ENCODE measurements at regions not wholly inside any gene's neighbourhood (a gene's known extent, or its start where the extent isn't known, plus 50 kb on each side); places are given as distances from the start of the nearest gene placed in this dataset.

DNA sequence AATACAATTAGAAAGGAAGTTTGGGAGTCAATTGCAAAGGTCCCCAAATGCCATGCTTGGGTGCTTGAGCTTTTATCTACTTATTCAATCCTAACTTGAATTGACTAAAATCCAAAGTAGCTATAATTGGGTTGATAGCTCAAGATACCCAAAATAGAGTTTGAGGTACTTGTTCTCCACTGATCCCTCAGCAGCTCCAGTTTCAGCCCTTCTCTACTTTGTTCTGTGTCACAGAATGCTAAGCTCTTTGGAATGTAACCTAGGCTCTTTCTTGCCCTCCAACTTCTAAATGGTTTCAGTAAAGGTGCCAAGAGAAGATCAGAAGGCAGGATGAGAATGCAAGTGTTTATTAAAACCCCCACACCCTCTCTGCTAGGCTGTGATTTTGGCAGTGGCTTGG, 251.4 kb upstream of the CLEC14A start:
- no peak for DNase-seq (ENCODE audit: low spot score)

DNA sequence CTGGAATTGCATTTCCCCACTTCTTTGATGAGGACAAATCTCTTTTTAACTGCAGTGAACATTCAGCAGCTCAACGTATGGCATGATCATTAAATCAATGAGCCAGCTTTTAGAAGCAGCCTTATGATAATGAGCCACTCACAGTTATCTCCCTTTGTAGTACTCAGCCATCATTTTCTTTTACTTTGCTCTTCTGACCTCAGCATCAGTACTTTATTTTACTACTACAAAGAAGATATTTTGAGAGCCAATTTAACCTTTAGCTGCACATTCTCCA, 250.0 kb upstream of the CLEC14A start:
- DNase-seq (ENCODE audit: low spot score): no peak

DNA sequence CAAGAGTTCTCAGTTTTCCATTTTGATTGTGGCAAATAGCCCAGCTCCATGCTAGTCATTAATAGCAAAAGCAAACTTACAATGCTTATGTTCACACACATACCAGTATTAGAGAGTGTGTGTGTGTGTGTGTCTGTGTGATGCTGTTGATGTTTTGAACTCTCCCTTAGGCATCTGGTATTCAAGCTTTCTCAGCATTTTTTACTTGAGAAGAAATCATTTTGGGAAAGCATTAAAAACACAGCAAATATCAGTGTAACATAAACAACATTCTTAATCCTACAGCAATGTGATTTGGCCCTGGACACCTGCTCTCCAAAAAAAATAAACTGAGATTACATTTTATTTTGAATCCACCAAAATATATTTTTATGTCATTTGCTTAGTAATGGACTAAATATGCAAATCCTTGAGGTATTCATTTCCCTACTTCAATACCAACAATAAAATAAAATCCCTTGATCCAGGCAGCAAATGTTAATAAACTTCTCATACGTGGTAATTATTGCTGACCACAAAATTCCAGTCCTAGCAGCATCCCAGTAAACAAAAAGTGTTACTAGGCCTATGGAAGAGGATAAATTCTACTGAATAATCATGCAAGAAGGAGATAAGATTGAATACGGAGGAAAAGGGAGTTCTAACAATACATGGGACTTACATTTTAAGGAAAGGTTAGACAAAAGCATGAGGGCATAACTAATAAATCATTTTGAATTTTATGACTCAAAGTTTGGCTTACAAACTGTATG, 249.5 kb upstream of the CLEC14A start:
- no peak for DNase-seq (ENCODE audit: low spot score)

DNA sequence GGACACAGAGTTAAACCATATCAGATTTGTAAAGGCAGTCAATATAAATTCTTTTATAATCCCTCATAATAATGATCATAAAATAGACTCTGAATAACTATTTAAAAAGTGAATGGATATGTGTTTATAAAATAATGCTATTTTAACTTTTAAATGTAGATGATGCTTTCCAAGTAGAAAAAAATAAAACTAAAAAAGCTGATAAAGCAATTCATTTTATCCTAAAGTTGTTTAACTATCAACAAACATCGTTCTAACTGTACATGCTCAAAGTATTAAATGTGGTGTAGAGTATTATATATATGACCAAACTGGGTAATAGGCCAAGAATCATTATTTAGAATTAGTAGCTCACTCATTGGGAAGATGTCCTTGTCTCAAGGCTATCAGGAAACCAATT, 248.3 kb upstream of the CLEC14A start:
- DNase-seq (ENCODE audit: low spot score): no peak

DNA sequence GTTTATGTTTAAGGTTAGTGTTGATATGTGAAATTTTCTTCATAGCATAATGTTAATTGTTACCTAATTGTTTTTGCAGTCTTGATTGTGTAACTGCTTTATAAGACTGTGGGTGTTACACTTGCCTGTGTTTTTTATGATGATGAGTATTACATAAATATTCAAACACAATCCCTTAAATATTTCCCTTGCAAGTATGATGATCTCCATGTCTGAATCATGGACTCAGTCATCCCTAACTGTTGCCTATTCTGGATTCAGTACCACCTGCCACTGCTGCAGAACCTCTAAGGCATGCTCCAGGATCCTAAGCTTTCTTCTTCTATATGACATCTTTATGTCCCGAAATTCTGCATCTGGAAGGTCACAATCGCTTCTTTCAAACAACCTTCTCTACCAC, 246.3 kb upstream of the CLEC14A start:
- DNase-seq (ENCODE audit: low spot score): no peak

DNA sequence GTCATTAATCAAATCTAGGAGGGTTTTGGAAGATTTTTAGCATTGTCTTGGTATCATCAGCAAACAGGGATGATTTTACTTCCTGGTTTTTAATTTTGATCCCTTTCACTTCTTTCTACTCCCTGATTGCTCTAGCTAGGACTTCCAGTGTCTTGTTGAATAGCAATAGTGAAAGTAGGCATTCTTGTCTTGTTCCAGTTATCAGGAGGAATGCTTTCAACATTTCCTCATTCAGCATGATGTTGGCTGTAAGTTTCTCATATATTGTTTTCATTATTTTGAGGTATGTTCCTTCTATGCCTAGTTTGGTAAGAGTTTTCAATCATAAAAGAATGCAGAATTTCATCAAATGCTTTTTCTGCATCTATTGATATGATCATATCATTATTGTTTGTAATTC, 244.2 kb upstream of the CLEC14A start:
- DNase-seq (ENCODE audit: low spot score): no peak

DNA sequence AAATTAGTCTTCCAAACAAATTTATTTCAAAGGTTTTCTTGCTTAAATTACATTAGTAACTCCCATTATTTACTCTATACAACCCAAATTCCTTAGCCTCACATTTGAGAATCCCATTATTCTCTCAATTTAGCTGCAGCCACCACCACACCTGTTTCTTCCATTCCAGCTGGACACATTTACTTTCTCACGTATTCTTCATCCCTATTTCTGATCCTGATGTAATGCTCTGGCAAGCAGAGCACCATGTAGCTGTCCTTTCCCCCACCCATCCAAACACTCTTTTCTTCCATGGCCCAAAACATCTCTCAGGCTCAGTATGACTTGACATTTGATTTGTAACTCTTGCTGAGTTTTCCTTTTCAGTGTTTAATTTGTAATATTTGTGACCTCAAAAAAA, 240.2 kb upstream of the CLEC14A start:
- no peak for DNase-seq (ENCODE audit: low spot score)

DNA sequence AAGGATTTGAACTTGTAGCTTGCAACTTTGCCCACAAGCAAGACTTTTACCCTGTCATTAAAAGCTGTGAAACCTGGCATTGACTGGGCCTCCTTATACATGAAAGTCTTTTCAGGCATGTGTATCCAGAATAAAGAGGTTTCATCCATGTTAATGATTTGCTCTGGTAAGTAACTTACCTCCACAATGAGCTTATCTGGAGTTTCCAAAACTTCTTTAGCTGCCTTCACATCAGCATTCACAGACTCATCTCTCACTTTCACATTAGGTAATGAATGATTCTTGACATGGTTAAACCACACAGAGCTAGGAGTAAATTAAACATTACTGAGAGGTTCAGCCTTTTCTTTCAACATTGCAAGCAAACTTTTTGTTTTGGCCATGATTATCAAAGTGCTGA, 234.4 kb upstream of the CLEC14A start:
- no peak for DNase-seq (ENCODE audit: low spot score)

DNA sequence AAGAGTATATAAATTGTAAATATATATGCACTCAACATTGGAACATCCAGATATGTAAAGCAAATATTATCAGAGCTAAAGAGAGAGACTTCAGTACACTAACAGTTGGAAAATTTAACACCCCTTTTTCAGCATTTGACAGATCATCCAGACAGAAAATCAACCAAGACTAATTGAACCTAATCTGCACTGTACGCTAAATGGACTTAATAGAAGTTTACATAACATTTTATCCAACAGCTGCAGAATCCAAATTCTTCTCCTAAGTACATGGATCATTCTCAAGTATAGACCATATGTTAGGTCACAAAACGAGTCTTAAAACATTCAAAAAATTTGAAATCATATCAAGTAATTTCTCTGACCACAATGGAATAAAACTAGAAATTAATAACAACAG, 229.1 kb upstream of the CLEC14A start:
- DNase-seq (ENCODE audit: low spot score): no peak

DNA sequence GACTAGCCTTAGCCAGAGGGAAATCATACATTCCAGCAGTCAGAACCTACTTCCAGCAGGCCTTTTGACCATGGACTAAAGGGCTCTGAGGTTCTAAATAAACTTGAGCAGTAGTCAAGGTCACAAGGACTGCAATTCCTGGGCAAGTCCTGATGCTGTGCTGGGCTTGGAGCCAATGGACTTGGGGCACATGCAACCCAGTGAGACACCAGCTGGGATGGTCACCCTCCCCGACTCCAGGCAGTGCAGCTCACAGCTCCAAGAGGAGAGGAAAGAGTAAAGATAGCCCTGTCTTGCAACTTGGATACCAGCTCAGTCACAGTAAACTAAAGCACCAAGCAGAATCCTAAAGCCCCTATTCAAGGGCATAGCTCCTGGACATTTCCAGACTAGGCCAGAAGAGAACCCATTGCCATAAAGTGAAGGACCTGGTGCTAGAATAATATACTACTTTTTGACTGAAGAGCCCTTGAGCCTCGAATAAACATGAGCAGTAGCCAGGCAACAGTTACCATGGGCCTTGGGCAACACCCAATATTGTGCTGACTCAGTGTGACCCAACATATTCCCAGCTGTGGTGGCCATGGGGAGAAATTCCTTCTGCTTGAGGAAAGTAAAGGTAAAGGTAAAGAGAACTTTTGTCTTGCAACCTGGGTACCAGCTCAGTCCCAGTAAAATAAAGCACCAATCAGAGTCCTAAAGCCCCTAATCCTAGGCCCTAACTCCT, 226.2 kb upstream of the CLEC14A start:
- DNase-seq (ENCODE audit: low spot score): no peak

DNA sequence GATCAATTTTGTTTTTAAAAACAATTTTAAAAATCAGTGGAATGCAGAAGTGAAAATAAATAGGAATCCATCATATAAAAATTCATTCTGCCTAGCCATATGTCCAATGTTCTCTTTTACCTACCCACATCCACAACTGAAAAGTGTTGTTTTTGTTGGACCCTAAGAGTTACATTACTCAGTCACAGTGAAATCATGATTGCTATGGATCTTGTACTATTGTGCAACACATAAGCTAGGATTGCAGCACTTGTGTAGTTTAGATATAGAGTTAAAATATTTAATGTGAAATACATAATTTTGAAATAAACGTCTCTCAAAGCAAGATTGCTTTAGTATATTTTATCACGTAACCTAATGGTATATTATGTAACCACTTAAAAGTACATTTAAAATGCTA, 213.3 kb upstream of the CLEC14A start:
- DNase-seq (ENCODE audit: low spot score): no peak

DNA sequence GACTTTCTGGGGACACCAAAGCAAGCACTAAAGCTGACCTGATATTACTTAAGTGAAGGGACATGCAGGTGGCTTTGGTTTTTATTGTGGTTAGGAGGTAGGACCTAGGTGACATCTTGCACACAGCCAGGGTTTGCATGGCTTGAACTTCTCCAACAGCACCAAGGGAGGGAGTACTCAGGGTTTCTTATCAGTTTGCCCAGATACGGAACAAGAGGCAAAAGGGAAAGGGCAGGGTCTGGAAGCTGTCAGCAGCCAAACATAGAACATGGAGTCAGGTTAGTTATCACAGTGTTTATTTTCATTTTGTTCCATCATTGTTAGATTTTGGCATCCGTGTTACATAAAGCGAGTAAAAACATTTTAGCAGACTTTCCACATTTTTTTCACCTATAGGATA, 186.3 kb upstream of the CLEC14A start:
- no peak for DNase-seq (ENCODE audit: low spot score)

DNA sequence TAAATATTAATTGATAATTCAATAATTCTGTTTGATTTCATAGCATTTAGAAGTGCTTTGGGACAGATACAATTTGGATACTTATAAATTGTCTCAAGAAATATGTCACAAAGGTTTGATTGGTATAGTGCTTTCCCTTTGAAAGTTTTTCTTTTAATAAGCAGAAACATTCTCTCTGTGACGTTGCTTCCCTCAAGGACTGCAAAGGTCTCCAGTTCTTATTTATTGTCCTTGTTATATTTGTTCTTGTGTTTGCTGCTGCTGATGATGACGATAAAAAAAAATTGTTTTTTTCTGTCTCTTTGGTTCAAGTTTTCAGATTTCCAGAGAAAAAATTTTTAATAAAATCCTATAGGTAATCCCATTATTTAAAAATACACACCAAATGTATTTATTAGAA, 176.3 kb upstream of the CLEC14A start:
- no peak for DNase-seq (ENCODE audit: low spot score)

DNA sequence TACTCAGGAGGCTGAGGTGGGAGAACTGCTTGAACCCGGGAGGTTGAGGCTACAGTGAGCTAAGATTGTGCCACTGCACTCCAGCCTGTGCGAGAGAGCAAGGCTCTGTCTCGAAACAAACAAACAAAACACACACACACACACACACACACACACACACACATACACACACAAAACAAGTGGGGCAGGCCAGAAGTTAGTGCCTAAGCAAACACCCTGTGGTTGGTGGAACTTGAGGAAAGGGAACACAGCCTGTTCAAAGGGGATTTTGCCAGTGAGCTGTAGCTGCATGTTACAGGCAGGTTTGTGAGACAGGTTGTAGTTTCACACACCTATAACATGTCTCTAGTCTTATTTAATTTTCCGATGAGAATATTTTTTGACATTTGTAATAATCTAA, 175.3 kb upstream of the CLEC14A start:
- DNase-seq (ENCODE audit: low spot score): no peak

DNA sequence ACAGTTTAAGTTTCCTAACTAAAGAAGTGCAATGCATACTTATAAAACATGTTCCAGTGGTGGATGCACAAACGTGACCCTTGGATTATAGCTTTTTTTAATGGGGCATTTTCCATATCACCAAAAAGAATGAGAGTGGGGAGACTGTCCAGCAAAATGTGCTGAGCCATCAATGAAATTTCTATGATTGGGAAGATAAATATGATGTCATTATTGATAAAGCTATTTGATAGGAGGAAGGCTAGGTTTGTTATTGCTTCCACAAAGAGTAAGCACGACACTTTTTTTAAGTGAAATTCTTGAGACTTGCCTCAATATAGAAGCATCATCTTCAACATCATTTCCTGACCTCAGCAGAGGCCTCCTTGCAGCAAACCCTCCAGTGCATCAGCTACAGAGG, 174.6 kb upstream of the CLEC14A start:
- DNase-seq (ENCODE audit: low spot score): no peak

DNA sequence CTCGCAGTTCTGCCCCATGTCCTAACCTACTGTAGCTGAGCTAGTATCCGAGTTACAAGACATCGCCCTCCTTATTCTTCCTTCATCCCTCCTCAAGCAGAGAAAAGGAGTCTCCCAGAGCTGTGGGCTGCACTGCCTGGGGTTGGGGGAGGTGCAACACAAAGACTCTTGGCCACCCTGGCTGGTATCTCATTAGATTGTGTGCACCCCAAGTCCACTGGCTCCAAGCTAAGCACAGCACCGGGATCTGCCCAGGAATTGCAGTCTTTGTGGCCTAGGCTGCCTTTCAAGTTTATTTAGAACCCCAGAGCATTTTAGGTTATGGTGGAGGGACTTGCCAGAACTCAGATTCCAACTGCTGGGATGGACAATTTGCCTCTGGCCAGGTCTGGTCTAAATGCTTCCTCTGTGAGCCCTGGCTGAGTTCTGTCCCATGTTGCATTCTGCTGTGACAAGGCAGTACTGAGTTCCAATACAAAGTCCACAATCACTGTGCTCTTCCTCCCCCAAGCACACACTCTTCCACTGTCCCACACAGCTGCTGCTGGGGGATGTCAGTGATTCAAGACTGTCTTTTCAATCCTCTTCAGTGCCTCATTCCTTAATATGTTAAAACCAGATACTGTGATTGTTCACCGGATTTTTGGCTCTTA, 169.6 kb upstream of the CLEC14A start:
- no peak for DNase-seq (ENCODE audit: low spot score)

DNA sequence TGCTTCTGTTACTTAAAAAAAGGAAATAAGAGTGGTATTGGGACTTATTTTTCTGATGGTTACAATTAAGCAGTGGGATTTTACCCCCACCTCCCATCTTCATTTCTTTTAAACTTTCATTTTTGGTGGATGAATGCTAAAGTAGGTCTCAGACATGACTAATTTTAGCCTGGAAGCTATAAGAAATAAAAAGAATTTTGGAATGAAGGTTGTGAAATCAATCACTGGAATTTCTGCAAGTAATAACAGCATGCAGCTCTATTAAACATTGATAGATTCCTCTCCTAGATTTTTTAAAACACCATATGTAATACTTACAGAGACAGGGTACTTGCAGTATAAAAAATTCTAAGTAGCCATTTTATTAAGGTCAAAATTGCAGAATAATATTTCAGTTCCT, 164.2 kb upstream of the CLEC14A start:
- DNase-seq (ENCODE audit: low spot score): no peak

DNA sequence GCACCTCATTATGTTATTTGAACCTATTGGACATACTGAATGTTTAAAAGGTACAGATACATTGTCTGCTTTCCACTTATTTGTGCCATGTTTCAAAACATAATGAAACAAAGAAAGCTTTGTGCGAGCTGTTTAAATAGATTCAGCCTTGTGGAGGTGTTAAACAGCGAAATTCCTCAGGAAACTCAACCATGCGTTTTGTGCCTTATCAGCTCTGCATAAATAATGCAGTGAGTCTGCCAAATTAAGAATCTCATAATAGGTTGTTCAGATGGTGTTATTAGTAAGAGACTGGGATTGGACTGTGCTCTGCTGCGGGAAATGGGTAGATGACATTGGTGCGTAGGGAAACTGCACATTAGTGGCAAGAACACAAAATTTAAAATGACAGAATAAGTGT, 163.7 kb upstream of the CLEC14A start:
- DNase-seq (ENCODE audit: low spot score): no peak

DNA sequence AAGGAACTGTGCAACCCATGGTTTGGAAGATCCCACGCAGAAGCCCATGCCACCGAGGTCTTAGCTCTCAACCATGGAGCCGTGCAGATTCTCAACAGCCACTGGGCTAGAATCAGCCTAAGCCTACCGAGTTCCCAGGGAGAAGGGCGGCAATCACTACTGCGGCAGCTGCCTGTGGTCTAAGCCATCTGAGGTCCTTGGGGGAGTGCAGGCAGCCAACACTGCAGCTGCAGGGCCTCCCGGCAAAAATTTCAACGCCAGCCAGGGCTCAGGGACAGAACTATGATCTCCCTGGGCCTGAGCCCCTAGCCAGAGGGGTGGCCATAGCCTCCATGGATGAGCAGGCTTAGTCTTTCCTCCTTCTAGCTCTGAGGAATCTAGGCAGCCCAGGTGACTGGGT, 156.8 kb upstream of the CLEC14A start:
- no peak for DNase-seq (ENCODE audit: low spot score)

DNA sequence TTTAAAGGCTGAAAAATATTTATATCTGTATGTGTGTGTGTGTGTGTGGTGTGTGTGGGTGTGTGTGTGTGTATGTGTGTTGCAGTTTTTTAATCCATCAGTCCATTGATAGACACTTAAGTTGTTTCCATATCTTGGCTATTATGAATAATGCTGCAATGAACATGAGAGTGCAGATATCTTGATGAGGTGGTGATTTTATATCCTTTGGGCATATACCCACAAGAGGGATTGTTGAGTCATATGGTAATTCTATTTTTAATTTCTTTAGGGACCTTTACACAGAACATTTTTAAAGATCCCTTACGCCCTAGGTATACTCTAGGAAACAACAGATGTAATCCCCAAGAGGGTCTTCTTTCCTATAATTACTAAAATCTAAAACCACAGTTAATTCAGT, 154.5 kb upstream of the CLEC14A start:
- DNase-seq (ENCODE audit: low spot score): no peak

DNA sequence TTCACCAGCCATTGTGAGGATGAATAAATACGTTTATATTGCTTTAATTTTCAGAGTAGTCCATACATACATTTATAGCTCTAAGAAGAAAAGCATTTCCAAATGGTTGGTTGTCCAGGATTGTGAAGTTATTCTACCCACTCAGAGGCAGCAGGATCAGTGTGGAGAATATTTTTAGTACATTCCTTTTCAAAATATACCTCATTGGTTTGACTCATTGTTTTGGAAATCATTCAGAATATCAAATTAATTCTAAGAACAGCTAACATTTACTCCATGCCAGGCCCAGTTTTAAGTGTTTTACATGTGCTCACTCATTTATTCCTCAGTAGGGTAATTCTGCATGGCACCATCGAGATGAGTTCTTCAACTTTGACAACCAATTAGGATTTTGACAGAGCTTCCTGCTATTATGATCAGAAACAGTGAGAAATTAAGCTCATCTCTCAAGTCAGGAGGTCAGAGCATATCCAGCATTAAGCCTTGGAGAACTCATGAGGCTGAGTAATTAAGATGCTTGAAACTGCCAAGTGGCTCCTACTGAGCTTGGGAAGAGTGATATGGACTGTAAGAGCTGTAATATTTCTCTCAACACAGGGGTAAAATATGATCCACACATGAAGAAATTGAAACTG, 153.3 kb upstream of the CLEC14A start:
- DNase-seq (ENCODE audit: low spot score): no peak

DNA sequence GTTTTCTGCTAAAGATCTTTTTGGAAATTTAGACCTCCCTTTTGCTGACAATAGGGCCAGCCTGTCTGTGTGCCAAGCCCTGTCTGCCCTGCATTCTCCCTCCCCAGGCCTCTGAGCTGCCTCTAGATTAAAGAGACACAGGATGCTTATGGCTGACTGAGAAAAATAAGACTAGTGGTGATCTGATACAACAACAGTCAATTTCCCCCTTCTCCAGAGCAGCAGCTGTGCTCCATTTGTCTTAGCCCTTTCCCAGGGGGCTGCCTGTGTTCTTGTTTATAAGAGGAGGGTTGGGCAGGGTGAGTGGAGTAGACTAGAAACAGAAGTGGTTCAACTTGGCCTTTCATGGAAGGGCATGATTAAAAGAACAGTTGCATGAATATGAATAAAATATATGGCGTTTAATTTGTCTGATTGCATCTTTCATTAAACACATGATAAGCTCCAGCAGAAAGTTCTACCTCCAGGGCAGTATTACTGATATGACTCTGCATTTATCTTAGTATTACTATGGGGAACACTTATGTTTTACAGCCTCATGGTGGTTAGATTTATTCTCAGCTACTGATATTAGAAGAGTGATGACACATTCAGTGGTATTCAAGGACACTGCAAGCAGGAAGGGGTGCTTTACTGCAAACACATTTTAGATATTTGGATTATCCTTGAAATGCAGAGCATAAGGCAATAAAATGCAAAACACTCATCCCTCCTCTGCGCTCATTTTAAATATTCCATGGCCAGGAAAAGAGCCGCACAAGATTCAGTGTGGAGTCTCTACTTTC, 150.2 kb upstream of the CLEC14A start:
- DNase-seq (ENCODE audit: low spot score): no peak

Data from CD4-positive, alpha-beta T cell treated with Interleukin-15 for 4 hours (primary cell).